Transverse colon (tissue), 4 donors: ENCODE measurements at regions not wholly inside any gene's neighbourhood (a gene's known extent, or its start where the extent isn't known, plus 50 kb on each side); places are given as distances from the start of the nearest gene placed in this dataset.

Experiments
- DNase-seq: peaks from one replicate; pipeline ENCODE4 v3.0.0-alpha.2; 2019
- H3K27ac ChIP-seq, 4 donors: fragments of 200-600 bp; sonication (generic); 2 replicates each; pipeline ENCODE4 v1.5.1; 2016 to 2018; ENCODE audit warnings: inconsistent platforms in 4 of 4
- H3K27me3 ChIP-seq: fragments of 200-600 bp; sonication (generic); 2 replicates; pipeline ENCODE4 v1.5.1; 2017; ENCODE audit warnings: inconsistent platforms
- H3K36me3 ChIP-seq, 4 donors: fragments of 200-600 bp; sonication (generic); 2 replicates each; pipeline ENCODE4 v1.5.1; 2017 to 2019; ENCODE audit warnings: inconsistent platforms in 4 of 4
- H3K4me1 ChIP-seq, 4 donors: fragments of 200-600 bp; sonication (generic); 2 replicates each; pipeline ENCODE4 v1.5.1; 2017 to 2020; ENCODE audit warnings: inconsistent platforms in 4 of 4
- H3K4me3 ChIP-seq, 4 donors: fragments of 200-600 bp; sonication (generic); 1 replicate in 1 of 4; 2 replicates in 3 of 4; pipeline versions ENCODE4 v1.5.1 to v1.6.1; 2017 to 2019; ENCODE audit warnings: inconsistent platforms in 4 of 4
- H3K9me3 ChIP-seq, 2 donors: fragments of 200-600 bp; sonication (generic); 2 replicates each; pipeline ENCODE4 v1.5.1; 2017 to 2019; ENCODE audit warnings: inconsistent platforms in 2 of 2
- CTCF ChIP-seq, 5 experiments: fragments of 200-600 bp in 3 of 5; fragments of 450-650 bp in 2 of 5; sonication (generic) in 3 of 5; IDR thresholded peaks; 1 replicate in 2 of 5; 2 replicates in 3 of 5; pipeline ENCODE4 v1.5.1; 2016 to 2017; ENCODE audit warnings: antibody characterized with exemption in 5 of 5, inconsistent platforms in 3 of 5, mild to moderate bottlenecking in 2 of 5, moderate library complexity in 1 of 5
- EP300 ChIP-seq: sonication (generic); formaldehyde crosslinking; IDR thresholded peaks from one replicate; pipeline ENCODE4 v1.6.1; 2017; ENCODE audit warnings: antibody characterized with exemption, low read depth
- POLR2A ChIP-seq: fragments of 450-650 bp; IDR thresholded peaks from one replicate; pipeline ENCODE4 v1.6.1; 2016; ENCODE audit warnings: antibody characterized with exemption, mild to moderate bottlenecking, moderate library complexity
- POLR2AphosphoS5 ChIP-seq, 3 donors: sonication (generic); formaldehyde crosslinking; IDR thresholded peaks; one replicate each; pipeline ENCODE4 v1.6.1; 2016; ENCODE audit warnings: antibody characterized with exemption in 3 of 3
- WGBS, 2 donors: methylation state at CpG; one replicate each; pipeline ENCODE4 v1.1.5; 2018; ENCODE audit warnings: low coverage in 1 of 2; 5-methylcytosine and 5-hydroxymethylcytosine counted together
- in situ Hi-C, 4 donors: fragments of 200-750 bp; cut with MboI; loops; one replicate each; pipeline versions ENCODE4 v1.15.0 to v1.15.1; 2017; ENCODE audit warnings: low sequenced_read_pairs in 3 of 4, low pct_ligation_motif_present in 1 of 4, low pct_unique_long_range_greater_than_20kb in 1 of 4
- intact Hi-C: fragments of 100-400 bp; cut with DNase I; formaldehyde crosslinking; loops from one replicate; pipeline ENCODE4 v1.15.1; 2023; ENCODE audit warnings: low total_unique reads

GRCh38 chr6:11853678-11854407 is 75.2 kb upstream of the ADTRP start:
- intact Hi-C loops (no loop called here), in situ Hi-C loops (no loop called here)
- no peak for DNase-seq
- Histone ChIP-seq H3K4me1 (peaks cover 0 to 20% (median 0%) of the 10 kb centered on the region in 4 donors), H3K27ac (no peak overlapping the region), H3K36me3 (no peaks in the 10 kb centered on the region), H3K4me3 (no peak overlapping the region), H3K9me3 (no peaks in the 10 kb centered on the region), H3K27me3 (no peaks in the 10 kb centered on the region)
- WGBS, 2 donors: 61 to 70% methylated on average over 3 of the region's 3 CpGs
- TF ChIP-seq POLR2A: no peak
- TF ChIP-seq CTCF (IDR thresholded peaks at IDR 0.05): no peak
- TF ChIP-seq POLR2AphosphoS5 (IDR thresholded peaks at IDR 0.05): no peak
- no peak for TF ChIP-seq EP300

DNA sequence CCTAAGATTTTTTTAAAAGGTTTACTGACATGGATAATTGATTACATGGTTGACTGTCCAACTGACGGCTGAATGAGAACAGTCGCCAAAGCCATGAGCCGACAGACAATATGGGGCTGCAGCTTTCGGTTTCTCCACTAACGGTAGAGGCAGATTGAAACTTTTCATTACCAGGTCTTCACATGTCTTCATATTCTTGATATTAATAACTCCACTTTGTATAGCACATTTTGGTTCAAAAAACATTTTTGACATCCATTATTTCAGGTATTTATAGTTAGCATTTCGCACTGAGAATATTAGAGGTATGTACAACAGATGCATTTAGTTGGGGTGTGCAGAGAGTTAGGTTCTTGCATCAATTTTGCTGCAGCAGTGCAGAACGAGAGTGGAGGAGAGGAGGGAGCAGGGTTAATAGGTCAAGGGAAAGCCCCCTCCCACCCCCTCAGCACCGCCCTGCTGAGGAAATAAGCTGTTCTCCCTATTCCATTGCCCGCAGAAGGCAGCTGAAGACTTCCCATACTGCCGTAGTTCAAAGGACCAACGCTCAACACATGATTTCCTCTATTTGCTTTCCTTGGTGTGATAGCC is 73.6 kb upstream of the ADTRP start:
- in situ Hi-C loops: no loop called here
- Histone ChIP-seq H3K27ac (no peak overlapping the region), H3K27me3 (no peaks in the 10 kb centered on the region), H3K36me3 (no peaks in the 10 kb centered on the region), H3K9me3 (no peaks in the 10 kb centered on the region), H3K4me3 (no peak overlapping the region), H3K4me1 (peaks cover 0 to 22% (median 0%) of the 10 kb centered on the region in 4 donors)
- 69 to 88% methylated on average over 9 to 11 of the region's 11 CpGs for WGBS, 2 donors
- intact Hi-C loops: no loop called here
- no peak for DNase-seq
- no peak for TF ChIP-seq POLR2AphosphoS5 (IDR thresholded peaks at IDR 0.05)
- no peak for TF ChIP-seq CTCF (IDR thresholded peaks at IDR 0.05)
- TF ChIP-seq EP300: no peak
- TF ChIP-seq POLR2A: no peak

- H3K4me1 ChIP-seq: peaks cover 0 to 22% (median 0%) of the 10 kb centered on the region in 4 donors
- TF ChIP-seq CTCF (IDR thresholded peaks at IDR 0.05) (no peak), POLR2A (no peak), EP300 (no peak), POLR2AphosphoS5 (IDR thresholded peaks at IDR 0.05) (no peak)
- 82% methylated on average over 4 of the region's 4 CpGs; no CpG with 5 or more reads in 1 of the 2 donors for WGBS, 2 donors
- intact Hi-C loops (no loop called here), in situ Hi-C loops (no loop called here)
- no peaks in the 10 kb centered on the region for H3K27me3 ChIP-seq
- no peaks in the 10 kb centered on the region for H3K9me3 ChIP-seq
- no peaks in the 10 kb centered on the region for H3K36me3 ChIP-seq
- H3K27ac ChIP-seq: no peak overlapping the region
- no peak for DNase-seq
- no peak overlapping the region for H3K4me3 ChIP-seq
These were observed 72.8 kb upstream of the ADTRP start for GRCh38 chr6:11851387-11851786.

- no peak for DNase-seq
- WGBS, 2 donors: 58 to 67% methylated on average over 2 of the region's 2 CpGs
- peaks cover 0 to 13% (median 0%) of the 10 kb centered on the region in 4 donors for H3K4me1 ChIP-seq
- H3K9me3 ChIP-seq: no peaks in the 10 kb centered on the region
- no peak overlapping the region for H3K27ac ChIP-seq
- no peaks in the 10 kb centered on the region for H3K36me3 ChIP-seq
- H3K27me3 ChIP-seq: no peaks in the 10 kb centered on the region
- TF ChIP-seq CTCF (IDR thresholded peaks at IDR 0.05) (no peak), POLR2AphosphoS5 (IDR thresholded peaks at IDR 0.05) (no peak)
- H3K4me3 ChIP-seq: no peak overlapping the region
- intact Hi-C loops (no loop called here), in situ Hi-C loops (loop anchor here in 1 of 4 donors (25.0 kb wide), 1 partner anchor 137 kb away; no protein-coding TSS in a partner anchor)
These were observed 70.5 kb upstream of the ADTRP start for GRCh38 chr6:11848852-11849731.
